Stimulated activated CD4-positive, alpha-beta T cell treated with anti-CD3 and anti-CD28 coated beads, Interleukin-2, amount 100 ng/mL, for 24 hours (primary cell): ENCODE measurements at regions not wholly inside any gene's neighbourhood (a gene's known extent, or its start where the extent isn't known, plus 50 kb on each side); places are given as distances from the start of the nearest gene placed in this dataset.
A peak's percentile ranks its signal among the peaks of the same experiment; 100 is the strongest.

ENCODE experiments used
- DNase-seq, 2 donors: peaks; one replicate each; pipeline ENCODE4 v3.0.0-alpha.2; 2020

GRCh38 chr3:115486880-115487279 is 136.4 kb upstream of the GAP43 start:
- DNase-seq: no peak

DNA sequence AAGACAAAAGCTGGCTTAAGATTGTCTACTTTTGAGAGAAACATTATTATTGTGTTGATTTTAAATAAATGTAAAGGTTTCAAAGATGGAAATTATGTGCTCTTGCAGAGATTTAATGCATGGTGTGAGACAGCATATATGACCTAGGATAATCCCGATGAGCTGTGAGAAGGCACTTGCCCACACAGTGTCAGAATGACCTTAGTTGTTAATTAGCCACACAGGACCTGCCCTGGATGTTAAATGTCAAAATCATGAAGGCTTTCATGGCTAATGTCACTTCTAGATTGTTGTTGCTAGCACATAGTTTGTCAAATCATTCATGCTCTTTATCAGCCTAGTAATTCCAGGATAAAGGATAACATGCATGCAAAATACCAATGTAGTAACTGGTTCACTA is 135.3 kb upstream of the GAP43 start:
- DNase-seq: no peak

DNA sequence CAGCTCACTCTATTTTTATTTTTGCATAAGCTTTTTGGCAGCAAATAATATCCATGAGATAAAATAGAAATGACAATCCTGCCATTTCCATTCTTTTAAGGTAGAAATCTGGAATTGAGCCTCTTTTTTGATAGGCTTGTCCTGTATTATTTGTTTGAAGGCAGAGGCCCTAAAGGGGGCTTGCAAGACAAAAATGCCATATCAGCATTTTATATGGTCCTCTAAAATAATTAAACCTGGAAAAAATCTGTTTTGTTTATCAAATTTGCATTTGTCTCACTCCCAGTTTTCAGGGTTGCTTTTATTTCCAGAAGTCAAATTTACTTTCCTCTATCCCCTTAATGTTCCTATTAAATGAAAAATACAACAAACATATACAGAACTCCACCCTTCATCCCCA is 134.9 kb upstream of the GAP43 start:
- no peak for DNase-seq

DNA sequence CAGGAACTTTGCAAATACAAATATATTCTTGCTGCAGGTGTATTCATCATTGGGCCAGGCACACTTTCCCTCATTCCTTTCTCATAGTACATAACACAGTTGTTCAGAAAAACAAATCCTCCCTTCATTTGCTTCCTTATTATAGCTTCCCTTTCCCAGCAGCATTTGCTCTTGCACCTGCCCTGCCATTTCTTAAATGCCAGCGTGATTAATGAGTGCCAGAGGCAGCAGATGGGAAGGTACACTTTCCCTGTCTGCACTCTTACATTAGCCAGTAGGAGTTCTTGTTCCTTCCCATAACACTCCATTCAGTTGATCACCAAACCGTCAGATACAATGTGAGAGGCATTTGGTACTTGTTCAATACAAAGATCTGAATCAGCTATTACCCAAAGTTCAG is 128.5 kb upstream of the GAP43 start:
- DNase-seq: no peak

DNA sequence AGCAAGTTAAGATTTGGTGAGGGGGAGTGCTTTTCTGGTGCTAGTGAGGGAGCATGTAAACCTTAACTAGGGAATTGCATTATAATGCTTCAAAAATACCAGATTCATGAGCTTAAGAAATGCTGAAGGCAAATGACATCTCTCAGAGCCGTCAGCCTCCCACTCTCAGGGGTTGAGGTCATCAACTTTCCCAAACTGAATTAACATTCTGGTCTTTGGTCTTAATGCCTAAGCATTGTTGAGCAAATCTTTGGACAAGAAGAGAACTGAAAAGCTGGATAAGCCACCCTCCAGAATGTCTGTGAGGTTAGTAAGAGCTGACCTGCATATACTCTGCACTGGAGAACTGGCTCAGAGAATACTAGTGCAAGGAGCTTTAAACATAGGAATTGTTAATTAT is 124.9 kb upstream of the GAP43 start:
- no peak for DNase-seq

- no peak for DNase-seq
Measured at GRCh38 chr3:115498898-115499297, 124.4 kb upstream of the GAP43 start.

- DNase-seq: no peak
Measured at GRCh38 chr3:115499666-115500065, 123.6 kb upstream of the GAP43 start.

DNA sequence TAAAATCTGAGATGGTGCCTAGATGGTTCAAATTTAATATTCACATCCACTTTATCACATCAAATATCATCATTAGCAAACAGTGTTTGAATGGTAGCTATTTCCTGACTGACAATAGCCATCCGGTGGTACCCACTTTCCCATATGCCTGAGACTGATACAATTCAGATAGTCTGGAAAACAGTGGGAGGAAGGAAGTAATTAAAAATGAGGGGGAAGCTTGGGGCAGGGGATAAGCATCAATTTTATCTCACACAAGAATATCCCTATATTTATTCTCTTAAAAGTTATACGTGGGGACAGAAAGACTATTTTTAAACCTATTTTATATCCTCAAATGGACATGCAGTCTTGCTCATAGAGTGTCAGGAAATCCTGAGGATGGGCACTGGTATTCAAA is 122.5 kb upstream of the GAP43 start:
- DNase-seq: no peak

- no peak for DNase-seq
Measured at GRCh38 chr3:115502128-115502527, 121.2 kb upstream of the GAP43 start.

DNA sequence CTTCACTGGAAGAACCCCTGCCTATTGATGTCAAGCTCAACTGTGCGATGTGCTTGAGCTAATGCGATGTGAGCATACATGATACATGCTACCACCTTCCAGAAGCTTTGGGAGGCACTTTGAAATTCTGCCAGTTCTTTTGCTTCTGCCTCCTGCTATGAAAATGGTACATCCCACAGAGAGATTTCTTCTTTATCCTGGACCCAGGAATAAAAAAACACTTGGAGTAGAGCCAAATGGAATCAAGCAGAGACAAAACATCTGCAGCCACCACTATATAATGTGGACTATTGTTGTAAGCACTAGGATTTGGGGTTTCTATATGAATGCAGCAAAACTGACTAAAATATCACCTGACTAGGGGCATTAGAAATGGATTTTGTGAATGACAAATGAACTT is 119.9 kb upstream of the GAP43 start:
- DNase-seq: no peak

GRCh38 chr3:115508562-115508961 is 114.7 kb upstream of the GAP43 start:
- DNase-seq: no peak

DNA sequence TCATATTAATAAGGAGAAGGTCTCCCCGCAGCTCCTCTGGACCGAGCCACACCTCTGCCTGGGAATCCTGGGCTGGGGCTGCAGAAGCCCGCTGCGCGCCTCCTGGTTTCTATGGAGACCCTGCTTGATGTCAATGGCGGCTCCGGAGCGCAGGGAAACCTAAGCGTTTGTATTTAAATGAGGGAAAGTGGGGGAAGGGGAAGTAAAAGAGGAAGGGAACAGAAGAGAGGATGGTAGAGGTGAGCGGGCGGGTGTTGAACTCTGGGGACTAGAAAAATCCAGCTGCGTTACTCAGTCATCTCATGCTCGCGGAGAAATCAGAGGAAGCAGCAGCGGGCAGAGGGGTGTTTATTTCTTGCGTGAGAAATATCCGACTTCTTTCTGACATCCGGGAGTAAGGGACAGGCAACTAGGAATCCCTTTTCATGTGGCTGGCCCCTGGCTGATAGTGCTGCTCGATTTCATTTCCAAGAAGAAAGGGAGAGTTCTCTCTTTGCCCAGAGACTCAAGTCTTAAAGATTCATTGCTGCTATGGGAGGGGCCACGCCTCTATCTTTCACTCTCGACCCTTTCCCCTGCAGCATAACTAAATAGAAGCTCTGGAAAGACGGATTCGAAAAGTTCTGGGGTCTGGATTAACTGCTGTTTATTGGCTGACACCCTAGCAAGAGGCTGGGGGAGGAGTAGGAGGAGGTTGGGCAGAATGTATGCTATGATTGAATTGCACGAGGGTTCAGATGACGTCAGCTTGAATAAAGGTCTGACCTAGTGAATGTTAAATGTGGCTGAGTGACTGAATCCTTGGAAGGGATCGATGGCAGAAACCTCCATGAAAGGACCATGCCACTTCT is 110.5 kb upstream of the GAP43 start:
- DNase-seq: peak; percentile 8 to 18

DNA sequence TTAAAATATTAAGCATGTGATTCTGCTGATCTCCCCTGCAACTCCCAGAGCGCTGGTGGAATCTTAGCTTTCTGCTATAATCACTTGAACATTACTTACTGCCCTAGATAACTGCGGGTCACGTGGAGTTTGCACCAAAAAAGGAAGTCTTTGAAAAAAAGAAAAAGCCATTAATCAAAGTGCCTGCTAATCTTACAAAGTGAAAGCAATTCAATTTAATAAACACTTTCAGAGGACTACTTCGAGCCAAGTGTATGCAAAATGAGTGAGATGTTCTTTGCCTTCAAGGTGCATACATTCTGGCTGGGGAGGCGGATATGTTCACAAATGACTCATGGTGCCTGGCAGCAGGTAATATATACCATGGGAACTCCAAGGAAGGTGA is 109.9 kb upstream of the GAP43 start:
- DNase-seq: no peak

GRCh38 chr3:115517457-115518050 is 105.8 kb upstream of the GAP43 start:
- DNase-seq: no peak

DNA sequence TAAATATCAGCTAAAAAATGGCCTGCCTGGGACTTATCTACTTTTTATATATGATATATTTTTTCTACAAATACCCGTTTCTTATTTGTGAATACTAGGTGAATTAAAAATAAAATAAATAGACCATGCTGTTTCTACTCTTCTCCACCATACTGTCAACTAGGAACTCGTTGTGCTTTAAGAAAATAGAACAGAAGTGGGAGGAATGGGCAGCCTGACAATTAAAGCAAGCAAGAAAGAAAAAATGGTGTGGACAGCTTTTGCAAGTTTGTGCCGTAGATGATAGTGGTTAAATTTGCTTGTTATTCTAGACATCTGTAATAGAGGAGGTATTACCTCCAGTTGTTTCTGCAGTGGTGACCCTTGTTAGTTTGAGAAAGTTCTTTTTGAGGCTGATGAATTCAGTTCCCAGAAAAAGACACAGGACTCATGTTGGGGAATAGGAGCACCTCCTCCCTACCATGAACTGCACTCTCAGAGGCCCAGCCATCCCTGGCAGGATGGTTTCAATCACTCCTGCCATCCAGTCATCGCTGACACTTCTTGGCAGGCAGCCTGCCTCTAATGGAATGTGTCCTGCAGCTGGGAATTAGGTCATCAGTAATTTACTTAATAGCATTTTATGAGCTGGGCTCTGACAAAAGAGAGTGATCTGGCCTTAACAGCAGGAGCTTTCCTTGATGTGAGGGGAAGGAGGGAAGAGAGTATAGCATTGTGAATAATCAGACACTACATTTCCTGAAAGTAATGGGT is 105.0 kb upstream of the GAP43 start:
- no peak for DNase-seq

DNA sequence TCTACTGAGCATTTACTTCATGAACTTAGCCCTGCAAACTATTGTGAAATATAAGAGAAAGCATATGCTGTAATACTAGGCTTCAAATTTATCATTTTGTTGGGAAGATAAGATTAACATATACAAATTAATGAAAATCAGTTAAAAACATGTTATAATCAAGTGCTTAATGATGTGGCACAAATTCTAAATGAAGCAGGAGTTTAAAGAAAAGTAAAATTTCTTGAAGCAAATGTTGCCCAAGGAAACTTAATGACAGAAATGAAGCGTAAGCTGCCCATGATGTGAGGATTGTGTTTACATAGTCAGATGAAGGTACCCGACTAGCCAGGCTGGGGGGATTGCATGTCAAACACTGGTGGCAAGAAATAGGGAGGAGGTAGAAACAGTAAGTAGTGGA is 103.1 kb upstream of the GAP43 start:
- DNase-seq: no peak

DNA sequence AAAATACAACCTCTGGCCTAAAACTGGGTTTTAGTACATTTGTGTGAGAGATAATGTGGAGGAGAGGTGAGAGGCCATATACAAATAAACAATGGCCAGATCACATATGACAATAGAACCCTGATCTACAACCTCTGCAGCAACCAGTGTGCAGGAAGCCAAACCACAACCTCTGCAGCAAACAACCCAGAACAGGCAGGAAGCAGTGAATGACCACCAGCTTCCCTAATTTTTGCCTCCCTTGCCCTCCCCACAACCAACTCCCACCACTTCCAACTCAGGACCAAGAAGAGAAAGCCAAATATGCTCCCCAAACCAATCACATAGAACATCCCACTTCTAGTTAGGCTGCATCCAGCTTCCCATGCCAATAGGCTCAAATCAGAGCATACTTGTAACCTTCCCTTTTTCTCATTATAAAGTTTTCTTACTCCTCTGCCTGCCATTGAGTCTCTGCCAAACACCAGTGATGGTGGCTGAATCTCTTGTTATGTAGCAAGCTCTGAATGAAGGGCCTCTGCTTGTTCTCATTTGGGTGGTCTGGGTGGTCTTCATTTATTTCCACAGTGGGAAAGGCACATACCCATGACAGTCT is 102.6 kb upstream of the GAP43 start:
- no peak for DNase-seq

DNA sequence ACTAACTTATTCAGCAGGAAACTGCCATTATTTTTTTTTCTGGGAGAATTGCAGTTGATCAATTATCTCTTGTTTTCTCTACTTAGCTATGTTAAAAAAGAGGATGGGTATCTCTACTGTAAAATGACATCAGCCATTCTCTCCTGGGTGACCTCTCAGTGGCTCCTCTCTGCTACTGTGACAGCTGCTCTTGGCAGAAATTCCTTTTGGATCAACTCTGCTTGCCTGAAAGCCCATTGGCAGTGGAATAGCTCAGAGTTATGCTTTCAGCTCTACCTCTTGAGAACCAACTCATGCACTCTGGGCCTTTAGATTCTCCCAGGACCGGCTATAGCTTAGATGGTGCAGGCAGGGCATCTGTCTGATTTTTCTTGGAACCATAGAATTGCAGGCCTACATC is 99.9 kb upstream of the GAP43 start:
- no peak for DNase-seq

GRCh38 chr3:115524549-115524948 is 98.8 kb upstream of the GAP43 start:
- DNase-seq: no peak

GRCh38 chr3:115525731-115526130 is 97.6 kb upstream of the GAP43 start:
- no peak for DNase-seq

DNA sequence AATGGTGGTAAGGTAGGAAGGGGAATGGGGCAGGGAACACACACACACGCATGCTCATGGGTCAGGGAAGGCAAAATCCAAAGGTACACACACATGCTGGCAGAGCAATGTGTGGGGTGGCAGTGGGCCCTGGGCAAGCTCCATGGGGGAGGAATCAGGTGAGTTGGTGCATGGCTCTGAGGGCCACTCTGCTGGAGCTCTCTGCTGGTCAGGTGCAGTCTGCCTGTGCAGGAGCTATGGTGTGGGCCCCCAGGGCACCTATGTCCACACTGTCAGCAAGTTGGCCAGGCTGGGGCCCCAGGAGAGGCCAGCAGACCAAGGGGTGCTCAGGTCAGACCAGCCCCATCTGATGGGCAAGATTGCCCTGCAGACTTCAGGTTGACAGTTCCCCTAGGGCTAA is 90.1 kb upstream of the GAP43 start:
- no peak for DNase-seq

- DNase-seq: no peak
Measured at GRCh38 chr3:115536171-115536570, 87.1 kb upstream of the GAP43 start.

DNA sequence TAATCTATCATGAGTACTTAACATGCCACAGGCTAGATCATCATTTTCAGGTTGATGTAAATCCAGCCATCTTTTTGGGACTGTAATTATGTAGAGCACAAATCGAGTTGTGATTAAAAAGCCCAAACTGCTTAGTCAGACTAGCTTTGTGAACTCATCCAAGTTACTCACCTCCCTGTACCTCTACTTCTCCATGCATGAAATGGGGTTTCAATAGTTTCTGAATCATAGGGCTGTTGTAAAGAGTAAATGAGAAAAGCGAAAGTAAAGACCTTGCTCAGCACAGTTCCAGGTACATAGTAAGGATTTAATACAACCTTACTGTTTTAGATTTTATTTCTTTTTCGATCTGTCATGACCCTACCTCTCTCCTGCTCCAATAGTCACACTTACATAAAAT is 85.6 kb upstream of the GAP43 start:
- DNase-seq: no peak

DNA sequence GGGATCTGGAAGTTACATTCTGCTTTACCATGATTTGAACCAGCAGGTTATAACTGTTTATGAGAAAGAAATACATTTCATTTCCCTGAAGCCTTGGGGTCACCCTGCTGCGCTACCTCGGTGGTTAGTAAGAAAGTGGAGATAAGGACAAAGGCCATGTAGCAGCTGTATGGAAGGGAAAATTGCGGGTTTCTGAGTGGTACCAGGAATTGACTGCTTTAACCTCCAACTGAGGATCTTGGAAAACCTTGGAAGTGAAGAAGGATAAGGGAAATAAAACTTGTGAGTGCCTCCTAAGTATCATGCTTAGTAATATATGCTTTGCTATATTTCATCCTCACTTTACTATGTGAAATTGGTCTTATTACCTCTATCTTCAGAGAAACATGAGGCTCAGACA is 76.1 kb upstream of the GAP43 start:
- no peak for DNase-seq
